ENCODE measurements at regions not wholly inside any gene's neighbourhood (a gene's known extent, or its start where the extent isn't known, plus 50 kb on each side); places are given as distances from the start of the nearest gene placed in this dataset.

- H3K36me3 ChIP-seq (replicated peaks in 1 of 2) = no peaks in the 10 kb centered on the region
- intact Hi-C loops (cut with DNase I) = no loop called here
- no peaks in the 10 kb centered on the region for H3K27me3 ChIP-seq
- no peaks in the 10 kb centered on the region for H3K4me1 ChIP-seq (replicated peaks in 1 of 2)
- TF ChIP-seq POLR2A (IDR thresholded peaks at IDR 0.05) = no peak
- TF ChIP-seq CTCF (IDR thresholded peaks at IDR 0.05) = no peak
- no peak for DNase-seq
- whole genome bisulfite sequencing, 4 donors = 71 to 87% (median 79%) methylated on average over 5 of the region's 5 CpGs
- no peak overlapping the region for H3K4me3 ChIP-seq
- no peak overlapping the region for H3K27ac ChIP-seq
- H3K9me3 ChIP-seq (replicated peaks in 1 of 3) = no peaks in the 10 kb centered on the region
These were observed 99.4 kb upstream of the GRIK2 start for GRCh38 chr6:101294051-101294638.

GRCh38 chr6:101294676-101295075 lies 98.8 kb upstream of the GRIK2 start:
- no peak overlapping the region for H3K27ac ChIP-seq
- no peak for DNase-seq
- H3K4me3 ChIP-seq = no peak overlapping the region
- no peaks in the 10 kb centered on the region for H3K27me3 ChIP-seq
- no peaks in the 10 kb centered on the region for H3K36me3 ChIP-seq (replicated peaks in 1 of 2)
- intact Hi-C loops (cut with DNase I) = no loop called here
- TF ChIP-seq CTCF (IDR thresholded peaks at IDR 0.05) = no peak
- no peak for TF ChIP-seq POLR2A (IDR thresholded peaks at IDR 0.05)
- H3K4me1 ChIP-seq (replicated peaks in 1 of 2) = no peaks in the 10 kb centered on the region
- H3K9me3 ChIP-seq (replicated peaks in 1 of 3) = no peaks in the 10 kb centered on the region

- DNase-seq = no peak
- H3K4me1 ChIP-seq (replicated peaks in 1 of 2) = no peaks in the 10 kb centered on the region
- H3K4me3 ChIP-seq = no peak overlapping the region
- H3K36me3 ChIP-seq (replicated peaks in 1 of 2) = no peaks in the 10 kb centered on the region
- TF ChIP-seq CTCF (IDR thresholded peaks at IDR 0.05) (no peak), POLR2A (IDR thresholded peaks at IDR 0.05) (no peak)
- intact Hi-C loops (cut with DNase I) = no loop called here
- H3K27me3 ChIP-seq = no peaks in the 10 kb centered on the region
- no peak overlapping the region for H3K27ac ChIP-seq
- WGBS, 4 donors = 53 to 61% (median 60%) methylated on average over 6 of the region's 6 CpGs
- no peaks in the 10 kb centered on the region for H3K9me3 ChIP-seq (replicated peaks in 1 of 3)
These were observed 97.1 kb upstream of the GRIK2 start for GRCh38 chr6:101296169-101296960.

- Histone ChIP-seq H3K9me3 (replicated peaks in 1 of 3) (no peaks in the 10 kb centered on the region), H3K4me1 (replicated peaks in 1 of 2) (no peaks in the 10 kb centered on the region), H3K27ac (no peak overlapping the region), H3K36me3 (replicated peaks in 1 of 2) (no peaks in the 10 kb centered on the region), H3K27me3 (no peaks in the 10 kb centered on the region), H3K4me3 (no peak overlapping the region)
- intact Hi-C loops (cut with DNase I) = no loop called here
- 74 to 93% (median 83%) methylated on average over 1 of the region's 1 CpG for WGBS, 4 donors
- DNase-seq = no peak
- TF ChIP-seq POLR2A (IDR thresholded peaks at IDR 0.05) (no peak), CTCF (IDR thresholded peaks at IDR 0.05) (no peak)
These were observed 90.9 kb upstream of the GRIK2 start for GRCh38 chr6:101302593-101302992.

Data from adrenal gland (tissue), 9 donors.